ENCODE measurements at regions not wholly inside any gene's neighbourhood (a gene's known extent, or its start where the extent isn't known, plus 50 kb on each side); places are given as distances from the start of the nearest gene placed in this dataset.

- no peaks in the 10 kb centered on the region for H3K9me3 ChIP-seq (ENCODE audit: control insufficient read depth in 1 of 2, low read length in 2 of 2)
- H3K4me3 ChIP-seq (ENCODE audit: low read depth in 1 of 2, low read length in 2 of 2), result no peak overlapping the region
- H3K4me1 ChIP-seq (ENCODE audit: control insufficient read depth in 1 of 2, insufficient read depth in 2 of 2, low read length in 2 of 2), result no peaks in the 10 kb centered on the region
- no peak overlapping the region for H3K27ac ChIP-seq (ENCODE audit: low read length)
- H3K27me3 ChIP-seq (ENCODE audit: low read depth, low read length), result no peaks in the 10 kb centered on the region
- H3K36me3 ChIP-seq (ENCODE audit: control insufficient read depth in 1 of 2, insufficient read depth in 2 of 2, low read length in 2 of 2), result no peaks in the 10 kb centered on the region
These were observed 738.4 kb upstream of the TMEM132C start for GRCh38 chr12:127528551-127528950.

GRCh38 chr12:127531542-127531941 is 735.4 kb upstream of the TMEM132C start:
- Histone ChIP-seq H3K36me3 (ENCODE audit: control insufficient read depth in 1 of 2, insufficient read depth in 2 of 2, low read length in 2 of 2) (no peaks in the 10 kb centered on the region), H3K4me3 (ENCODE audit: low read depth in 1 of 2, low read length in 2 of 2) (no peak overlapping the region), H3K27ac (ENCODE audit: low read length) (no peak overlapping the region), H3K27me3 (ENCODE audit: low read depth, low read length) (no peaks in the 10 kb centered on the region), H3K9me3 (ENCODE audit: control insufficient read depth in 1 of 2, low read length in 2 of 2) (peaks cover 0 to 3% of the 10 kb centered on the region in 2 donors), H3K4me1 (ENCODE audit: control insufficient read depth in 1 of 2, insufficient read depth in 2 of 2, low read length in 2 of 2) (no peaks in the 10 kb centered on the region)

GRCh38 chr12:127533353-127533752 is 733.6 kb upstream of the TMEM132C start:
- H3K9me3 ChIP-seq (ENCODE audit: control insufficient read depth in 1 of 2, low read length in 2 of 2), result peaks cover 0 to 3% of the 10 kb centered on the region in 2 donors
- no peak overlapping the region for H3K4me3 ChIP-seq (ENCODE audit: low read depth in 1 of 2, low read length in 2 of 2)
- no peak overlapping the region for H3K27ac ChIP-seq (ENCODE audit: low read length)
- H3K27me3 ChIP-seq (ENCODE audit: low read depth, low read length), result no peaks in the 10 kb centered on the region
- no peaks in the 10 kb centered on the region for H3K36me3 ChIP-seq (ENCODE audit: control insufficient read depth in 1 of 2, insufficient read depth in 2 of 2, low read length in 2 of 2)
- H3K4me1 ChIP-seq (ENCODE audit: control insufficient read depth in 1 of 2, insufficient read depth in 2 of 2, low read length in 2 of 2), result no peaks in the 10 kb centered on the region

- no peaks in the 10 kb centered on the region for H3K27me3 ChIP-seq (ENCODE audit: low read depth, low read length)
These were observed 730.0 kb upstream of the TMEM132C start for GRCh38 chr12:127536833-127537428.

GRCh38 chr12:127538316-127538715 is 728.7 kb upstream of the TMEM132C start:
- Histone ChIP-seq H3K4me3 (ENCODE audit: low read depth in 1 of 2, low read length in 2 of 2) (no peak overlapping the region), H3K36me3 (ENCODE audit: control insufficient read depth in 1 of 2, insufficient read depth in 2 of 2, low read length in 2 of 2) (no peaks in the 10 kb centered on the region), H3K27ac (ENCODE audit: low read length) (no peak overlapping the region), H3K4me1 (ENCODE audit: control insufficient read depth in 1 of 2, insufficient read depth in 2 of 2, low read length in 2 of 2) (no peaks in the 10 kb centered on the region), H3K27me3 (ENCODE audit: low read depth, low read length) (no peaks in the 10 kb centered on the region), H3K9me3 (ENCODE audit: control insufficient read depth in 1 of 2, low read length in 2 of 2) (peaks cover 0 to 3% of the 10 kb centered on the region in 2 donors)

More at GRCh38 chr12:127536833-127537428, 730.0 kb upstream of the TMEM132C start:
- H3K36me3 ChIP-seq (ENCODE audit: control insufficient read depth in 1 of 2, insufficient read depth in 2 of 2, low read length in 2 of 2), result no peaks in the 10 kb centered on the region
- H3K4me1 ChIP-seq (ENCODE audit: control insufficient read depth in 1 of 2, insufficient read depth in 2 of 2, low read length in 2 of 2), result no peaks in the 10 kb centered on the region
- H3K9me3 ChIP-seq (ENCODE audit: control insufficient read depth in 1 of 2, low read length in 2 of 2), result peaks cover 0 to 3% of the 10 kb centered on the region in 2 donors
- no peak overlapping the region for H3K4me3 ChIP-seq (ENCODE audit: low read depth in 1 of 2, low read length in 2 of 2)
- H3K27ac ChIP-seq (ENCODE audit: low read length), result no peak overlapping the region

- H3K27ac ChIP-seq (ENCODE audit: low read length), result no peak overlapping the region
- H3K9me3 ChIP-seq (ENCODE audit: control insufficient read depth in 1 of 2, low read length in 2 of 2), result peaks cover 0 to 3% of the 10 kb centered on the region in 2 donors
- H3K36me3 ChIP-seq (ENCODE audit: control insufficient read depth in 1 of 2, insufficient read depth in 2 of 2, low read length in 2 of 2), result no peaks in the 10 kb centered on the region
- no peaks in the 10 kb centered on the region for H3K27me3 ChIP-seq (ENCODE audit: low read depth, low read length)
- H3K4me1 ChIP-seq (ENCODE audit: control insufficient read depth in 1 of 2, insufficient read depth in 2 of 2, low read length in 2 of 2), result no peaks in the 10 kb centered on the region
- H3K4me3 ChIP-seq (ENCODE audit: low read depth in 1 of 2, low read length in 2 of 2), result no peak overlapping the region
These were observed 727.6 kb upstream of the TMEM132C start for GRCh38 chr12:127539226-127539858.

GRCh38 chr12:127542391-127542790 is 724.6 kb upstream of the TMEM132C start:
- Histone ChIP-seq H3K4me1 (ENCODE audit: control insufficient read depth in 1 of 2, insufficient read depth in 2 of 2, low read length in 2 of 2) (no peaks in the 10 kb centered on the region), H3K4me3 (ENCODE audit: low read depth in 1 of 2, low read length in 2 of 2) (no peak overlapping the region), H3K36me3 (ENCODE audit: control insufficient read depth in 1 of 2, insufficient read depth in 2 of 2, low read length in 2 of 2) (no peaks in the 10 kb centered on the region), H3K9me3 (ENCODE audit: control insufficient read depth in 1 of 2, low read length in 2 of 2) (no peaks in the 10 kb centered on the region), H3K27ac (ENCODE audit: low read length) (no peak overlapping the region), H3K27me3 (ENCODE audit: low read depth, low read length) (no peaks in the 10 kb centered on the region)

- H3K27me3 ChIP-seq (ENCODE audit: low read depth, low read length), result no peaks in the 10 kb centered on the region
- no peak overlapping the region for H3K27ac ChIP-seq (ENCODE audit: low read length)
- H3K4me1 ChIP-seq (ENCODE audit: control insufficient read depth in 1 of 2, insufficient read depth in 2 of 2, low read length in 2 of 2), result no peaks in the 10 kb centered on the region
- H3K4me3 ChIP-seq (ENCODE audit: low read depth in 1 of 2, low read length in 2 of 2), result no peak overlapping the region
- H3K9me3 ChIP-seq (ENCODE audit: control insufficient read depth in 1 of 2, low read length in 2 of 2), result no peaks in the 10 kb centered on the region
- no peaks in the 10 kb centered on the region for H3K36me3 ChIP-seq (ENCODE audit: control insufficient read depth in 1 of 2, insufficient read depth in 2 of 2, low read length in 2 of 2)
These were observed 724.0 kb upstream of the TMEM132C start for GRCh38 chr12:127542931-127543330.

GRCh38 chr12:127546721-127547505 is 720.1 kb upstream of the TMEM132C start:
- no peaks in the 10 kb centered on the region for H3K36me3 ChIP-seq (ENCODE audit: control insufficient read depth in 1 of 2, insufficient read depth in 2 of 2, low read length in 2 of 2)
- H3K27ac ChIP-seq (ENCODE audit: low read length), result no peak overlapping the region
- H3K27me3 ChIP-seq (ENCODE audit: low read depth, low read length), result no peaks in the 10 kb centered on the region
- H3K4me1 ChIP-seq (ENCODE audit: control insufficient read depth in 1 of 2, insufficient read depth in 2 of 2, low read length in 2 of 2), result no peaks in the 10 kb centered on the region
- no peak overlapping the region for H3K4me3 ChIP-seq (ENCODE audit: low read depth in 1 of 2, low read length in 2 of 2)
- no peaks in the 10 kb centered on the region for H3K9me3 ChIP-seq (ENCODE audit: control insufficient read depth in 1 of 2, low read length in 2 of 2)

GRCh38 chr12:127548123-127548553 is 718.8 kb upstream of the TMEM132C start:
- H3K27me3 ChIP-seq (ENCODE audit: low read depth, low read length), result no peaks in the 10 kb centered on the region
- peaks cover 0 to 4% of the 10 kb centered on the region in 2 donors for H3K9me3 ChIP-seq (ENCODE audit: control insufficient read depth in 1 of 2, low read length in 2 of 2)
- H3K4me3 ChIP-seq (ENCODE audit: low read depth in 1 of 2, low read length in 2 of 2), result no peak overlapping the region
- no peaks in the 10 kb centered on the region for H3K36me3 ChIP-seq (ENCODE audit: control insufficient read depth in 1 of 2, insufficient read depth in 2 of 2, low read length in 2 of 2)
- H3K27ac ChIP-seq (ENCODE audit: low read length), result no peak overlapping the region
- H3K4me1 ChIP-seq (ENCODE audit: control insufficient read depth in 1 of 2, insufficient read depth in 2 of 2, low read length in 2 of 2), result no peaks in the 10 kb centered on the region

GRCh38 chr12:127550271-127550670 is 716.7 kb upstream of the TMEM132C start:
- H3K27me3 ChIP-seq (ENCODE audit: low read depth, low read length), result no peaks in the 10 kb centered on the region
- H3K4me1 ChIP-seq (ENCODE audit: control insufficient read depth in 1 of 2, insufficient read depth in 2 of 2, low read length in 2 of 2), result no peaks in the 10 kb centered on the region
- no peaks in the 10 kb centered on the region for H3K36me3 ChIP-seq (ENCODE audit: control insufficient read depth in 1 of 2, insufficient read depth in 2 of 2, low read length in 2 of 2)
- no peak overlapping the region for H3K27ac ChIP-seq (ENCODE audit: low read length)
- H3K4me3 ChIP-seq (ENCODE audit: low read depth in 1 of 2, low read length in 2 of 2), result no peak overlapping the region
- H3K9me3 ChIP-seq (ENCODE audit: control insufficient read depth in 1 of 2, low read length in 2 of 2), result peaks cover 0 to 4% of the 10 kb centered on the region in 2 donors

Data from muscle layer of duodenum (tissue), 2 donors.